ENCODE measurements at regions not wholly inside any gene's neighbourhood (a gene's known extent, or its start where the extent isn't known, plus 50 kb on each side); places are given as distances from the start of the nearest gene placed in this dataset.
A peak's percentile ranks its signal among the peaks of the same experiment; 100 is the strongest.
"Not testable (repeated sequence)": the region's sequence is repeated elsewhere in the genome, so short reads cannot be mapped to it uniquely, and the experiment has no call there.

GRCh38 chr5:23963449-23963848 is 456.0 kb downstream of the PRDM9 start:
- Histone ChIP-seq H3K4me3 (no peak overlapping the region), H3K27ac (no peak overlapping the region), H3K9ac (ENCODE audit: insufficient read length) (no peak overlapping the region), H3K36me3 (ENCODE audit: insufficient read depth, low read length) (no peaks in the 10 kb centered on the region), H3K9me3 (ENCODE audit: low read depth, low read length) (no peaks in the 10 kb centered on the region)
- no peak for DNase-seq (ENCODE audit: low read depth, low spot score)
- TF ChIP-seq FOXP2 (optimal IDR thresholded peaks at IDR 0.05; ENCODE audit: control extremely low read depth, extremely low read length, insufficient read depth), result no peak
- TF ChIP-seq EZH2 (IDR thresholded peaks at IDR 0.05), result no peak
- TF ChIP-seq POLR2AphosphoS5 (IDR thresholded peaks at IDR 0.05; ENCODE audit: borderline replicate concordance, low read depth, low read length), result no peak

- no peak overlapping the region for H3K9ac ChIP-seq (ENCODE audit: insufficient read length)
- no peak overlapping the region for H3K27ac ChIP-seq
- no peaks in the 10 kb centered on the region for H3K36me3 ChIP-seq (ENCODE audit: insufficient read depth, low read length)
- H3K9me3 ChIP-seq (ENCODE audit: low read depth, low read length), result peaks cover 5% of the 10 kb centered on the region; the same call in 1 of the 2 replicates
- no peak for DNase-seq (ENCODE audit: low read depth, low spot score)
- H3K4me3 ChIP-seq, result no peak overlapping the region
- TF ChIP-seq EZH2 (IDR thresholded peaks at IDR 0.05) (no peak), FOXP2 (optimal IDR thresholded peaks at IDR 0.05; ENCODE audit: control extremely low read depth, extremely low read length, insufficient read depth) (no peak), POLR2AphosphoS5 (IDR thresholded peaks at IDR 0.05; ENCODE audit: borderline replicate concordance, low read depth, low read length) (no peak)
Observed at GRCh38 chr5:23977365-23977764, 470.0 kb downstream of the PRDM9 start.

GRCh38 chr5:23977997-23978396 is 470.6 kb downstream of the PRDM9 start:
- DNase-seq (ENCODE audit: low read depth, low spot score), result no peak
- Histone ChIP-seq H3K9ac (ENCODE audit: insufficient read length) (no peak overlapping the region), H3K4me3 (no peak overlapping the region), H3K36me3 (ENCODE audit: insufficient read depth, low read length) (no peaks in the 10 kb centered on the region), H3K9me3 (ENCODE audit: low read depth, low read length) (peaks cover 5% of the 10 kb centered on the region; the same call in 1 of the 2 replicates), H3K27ac (no peak overlapping the region)
- TF ChIP-seq FOXP2 (optimal IDR thresholded peaks at IDR 0.05; ENCODE audit: control extremely low read depth, extremely low read length, insufficient read depth), result no peak
- no peak for TF ChIP-seq POLR2AphosphoS5 (IDR thresholded peaks at IDR 0.05; ENCODE audit: borderline replicate concordance, low read depth, low read length)
- TF ChIP-seq EZH2 (IDR thresholded peaks at IDR 0.05), result no peak

GRCh38 chr5:23991406-23991805 is 484.0 kb downstream of the PRDM9 start:
- Histone ChIP-seq H3K9me3 (ENCODE audit: low read depth, low read length) (no peaks in the 10 kb centered on the region), H3K4me3 (no peak overlapping the region), H3K9ac (ENCODE audit: insufficient read length) (no peak overlapping the region), H3K27ac (no peak overlapping the region), H3K36me3 (ENCODE audit: insufficient read depth, low read length) (no peaks in the 10 kb centered on the region)
- no peak for DNase-seq (ENCODE audit: low read depth, low spot score)
- TF ChIP-seq POLR2AphosphoS5 (IDR thresholded peaks at IDR 0.05; ENCODE audit: borderline replicate concordance, low read depth, low read length), result no peak

- Histone ChIP-seq H3K27ac (no peak overlapping the region), H3K9me3 (ENCODE audit: low read depth, low read length) (no peaks in the 10 kb centered on the region), H3K36me3 (ENCODE audit: insufficient read depth, low read length) (no peaks in the 10 kb centered on the region), H3K4me3 (no peak overlapping the region), H3K9ac (ENCODE audit: insufficient read length) (no peak overlapping the region)
- TF ChIP-seq FOXP2 (optimal IDR thresholded peaks at IDR 0.05; ENCODE audit: control extremely low read depth, extremely low read length, insufficient read depth), result no peak
- no peak for TF ChIP-seq POLR2AphosphoS5 (IDR thresholded peaks at IDR 0.05; ENCODE audit: borderline replicate concordance, low read depth, low read length)
- no peak for TF ChIP-seq EZH2 (IDR thresholded peaks at IDR 0.05)
- DNase-seq (ENCODE audit: low read depth, low spot score), result peak; percentile 8
Observed at GRCh38 chr5:23994581-23995370, 487.4 kb downstream of the PRDM9 start.

GRCh38 chr5:23996525-23996924 is 489.1 kb downstream of the PRDM9 start:
- DNase-seq (ENCODE audit: low read depth, low spot score), result no peak
- Histone ChIP-seq H3K36me3 (ENCODE audit: insufficient read depth, low read length) (no peaks in the 10 kb centered on the region), H3K9me3 (ENCODE audit: low read depth, low read length) (no peaks in the 10 kb centered on the region), H3K27ac (no peak overlapping the region), H3K4me3 (no peak overlapping the region), H3K9ac (ENCODE audit: insufficient read length) (no peak overlapping the region)
- TF ChIP-seq POLR2AphosphoS5 (IDR thresholded peaks at IDR 0.05; ENCODE audit: borderline replicate concordance, low read depth, low read length), result no peak
- TF ChIP-seq FOXP2 (optimal IDR thresholded peaks at IDR 0.05; ENCODE audit: control extremely low read depth, extremely low read length, insufficient read depth), result no peak
- no peak for TF ChIP-seq EZH2 (IDR thresholded peaks at IDR 0.05)

- TF ChIP-seq POLR2AphosphoS5 (IDR thresholded peaks at IDR 0.05; ENCODE audit: borderline replicate concordance, low read depth, low read length) (no peak), FOXP2 (optimal IDR thresholded peaks at IDR 0.05; ENCODE audit: control extremely low read depth, extremely low read length, insufficient read depth) (no peak), EZH2 (IDR thresholded peaks at IDR 0.05) (no peak)
- no peaks in the 10 kb centered on the region for H3K9me3 ChIP-seq (ENCODE audit: low read depth, low read length)
- H3K36me3 ChIP-seq (ENCODE audit: insufficient read depth, low read length), result no peaks in the 10 kb centered on the region
- no peak overlapping the region for H3K4me3 ChIP-seq
- H3K9ac ChIP-seq (ENCODE audit: insufficient read length), result peak overlapping the region; percentile 37
- no peak overlapping the region for H3K27ac ChIP-seq
- DNase-seq (ENCODE audit: low read depth, low spot score), result peak; percentile 14
Observed at GRCh38 chr5:24005384-24005783, 498.0 kb downstream of the PRDM9 start.

GRCh38 chr5:24017710-24018109 is 510.3 kb downstream of the PRDM9 start:
- not testable (repeated sequence) for H3K27ac ChIP-seq; H3K4me3 ChIP-seq; H3K9ac ChIP-seq (ENCODE audit: insufficient read length); H3K9me3 ChIP-seq (ENCODE audit: low read depth, low read length); H3K36me3 ChIP-seq (ENCODE audit: insufficient read depth, low read length); DNase-seq (ENCODE audit: low read depth, low spot score)

GRCh38 chr5:24026288-24026687 is 518.9 kb downstream of the PRDM9 start:
- no peaks in the 10 kb centered on the region for H3K36me3 ChIP-seq (ENCODE audit: insufficient read depth, low read length)
- H3K27ac ChIP-seq, result no peak overlapping the region
- no peaks in the 10 kb centered on the region for H3K9me3 ChIP-seq (ENCODE audit: low read depth, low read length)
- H3K9ac ChIP-seq (ENCODE audit: insufficient read length), result no peak overlapping the region
- no peak for TF ChIP-seq FOXP2 (optimal IDR thresholded peaks at IDR 0.05; ENCODE audit: control extremely low read depth, extremely low read length, insufficient read depth)
- no peak for TF ChIP-seq POLR2AphosphoS5 (IDR thresholded peaks at IDR 0.05; ENCODE audit: borderline replicate concordance, low read depth, low read length)
- TF ChIP-seq EZH2 (IDR thresholded peaks at IDR 0.05), result no peak
- no peak overlapping the region for H3K4me3 ChIP-seq
- no peak for DNase-seq (ENCODE audit: low read depth, low spot score)

All from SK-N-MC (cell line).